Endothelial cell of umbilical vein (primary cell): ENCODE measurements at regions not wholly inside any gene's neighbourhood (a gene's known extent, or its start where the extent isn't known, plus 50 kb on each side); places are given as distances from the start of the nearest gene placed in this dataset.

ENCODE experiments used
- BruUV-seq: library from RNA; stranded (reverse); fragments of 400-500 nt; replicated peaks from 2 replicates; lab custom pipeline; 2021; lab: Mats Ljungman, UMichigan
- CTCF ChIA-PET: fragments of 300-600, 350-600 bp; sonication (Branson Sonifier 250); formaldehyde crosslinking; loops from one replicate; lab custom pipeline; 2021; ENCODE audit warnings: antibody characterized with exemption, inconsistent platforms; lab: Charles Lee
- POLR2A ChIA-PET: fragments of 300-600, 350-600 bp; sonication (Branson Sonifier 250); formaldehyde crosslinking; loops from one replicate; lab custom pipeline; 2021; ENCODE audit warnings: antibody characterized with exemption, inconsistent platforms; lab: Charles Lee
- DNase-seq: peaks from one replicate; pipeline ENCODE4 v3.0.0-alpha.2; 2011; ENCODE audit warnings: low read depth, low spot score
- FAIRE-seq: peaks from 2 replicates; lab custom pipeline; 2011; peaks lifted over from hg19 to GRCh38; lab: Jason Lieb, UNC
- H2AFZ ChIP-seq: 2 replicates; pipeline ENCODE4 v1.6.0; 2012; ENCODE audit warnings: low read depth, low read length, control low read depth, inconsistent platforms
- H3K27ac ChIP-seq: 2 replicates; pipeline ENCODE4 v1.5.1; 2011; ENCODE audit warnings: low read depth, mild to moderate bottlenecking, control low read depth, low read length, moderate library complexity; ENCODE audit not compliant: insufficient read depth
- H3K27me3 ChIP-seq, 2 experiments: 2 replicates each; pipeline versions ENCODE4 v1.6.0 to v1.6.1; 2011; ENCODE audit warnings: low read length in 2 of 2, mixed read lengths in 1 of 2; ENCODE audit not compliant: control insufficient read depth in 2 of 2, insufficient read depth in 2 of 2
- H3K36me3 ChIP-seq, 2 experiments: 2 replicates in 1 of 2; 3 replicates in 1 of 2; pipeline ENCODE4 v1.5.1; 2011; ENCODE audit warnings: low read length in 2 of 2, mild to moderate bottlenecking in 1 of 2, moderate library complexity in 1 of 2; ENCODE audit not compliant: control insufficient read depth in 2 of 2, insufficient read depth in 2 of 2; ENCODE audit errors: extremely low read depth in 1 of 2
- H3K4me1 ChIP-seq: 3 replicates; pipeline ENCODE4 v1.5.1; 2011; ENCODE audit warnings: mild to moderate bottlenecking, low read length; ENCODE audit not compliant: control insufficient read depth, insufficient read depth; ENCODE audit errors: extremely low read depth
- H3K4me2 ChIP-seq: 2 replicates; pipeline ENCODE4 v1.6.1; 2011; ENCODE audit warnings: low read length, control low read depth, mixed read lengths; ENCODE audit not compliant: insufficient read depth
- H3K4me3 ChIP-seq, 3 experiments: fragments of 200-600 bp in 1 of 3; sonication (generic), shearing (Covaris generic) in 1 of 3; replicated peaks in 1 of 3; 2 replicates each; pipeline ENCODE4 v1.5.1; 2011 to 2016; ENCODE audit warnings: control low read depth in 3 of 3, low read length in 3 of 3, mild to moderate bottlenecking in 2 of 3, inconsistent platforms in 1 of 3, low read depth in 1 of 3, moderate library complexity in 1 of 3; ENCODE audit not compliant: insufficient read depth in 1 of 3
- H3K79me2 ChIP-seq: 2 replicates; pipeline ENCODE4 v1.6.0; 2012; ENCODE audit warnings: low read length, inconsistent platforms; ENCODE audit not compliant: control insufficient read depth, insufficient read depth
- H3K9ac ChIP-seq: replicated peaks from 2 replicates; pipeline ENCODE3; 2011; ENCODE audit warnings: low read length, control low read depth; ENCODE audit not compliant: insufficient read depth; ENCODE audit errors: extremely low read depth
- H3K9me1 ChIP-seq: replicated peaks from 3 replicates; pipeline ENCODE4 v1.6.0; 2011; ENCODE audit warnings: mild to moderate bottlenecking, low read length; ENCODE audit not compliant: control insufficient read depth, insufficient read depth; ENCODE audit errors: extremely low read depth
- H3K9me3 ChIP-seq: replicated peaks from 2 replicates; pipeline ENCODE4 v1.5.1; 2012; ENCODE audit warnings: low read length, inconsistent platforms; ENCODE audit not compliant: control insufficient read depth, insufficient read depth
- H4K20me1 ChIP-seq: replicated peaks from 2 replicates; pipeline ENCODE3; 2011; ENCODE audit warnings: mild to moderate bottlenecking, low read length; ENCODE audit not compliant: control insufficient read depth, insufficient read depth; ENCODE audit errors: extremely low read depth
- EZH2 ChIP-seq: IDR thresholded peaks from 2 replicates; pipeline ENCODE4 v1.6.1; 2012; ENCODE audit warnings: borderline replicate concordance, low read depth, mild to moderate bottlenecking, moderate library complexity, low read length, inconsistent platforms; ENCODE audit not compliant: severe bottlenecking
- FOS ChIP-seq: IDR thresholded peaks from 2 replicates; pipeline ENCODE4 v1.6.1; 2011; ENCODE audit warnings: mild to moderate bottlenecking, low read length, moderate library complexity, borderline replicate concordance; ENCODE audit not compliant: insufficient read depth
- GATA2 ChIP-seq: IDR thresholded peaks from 2 replicates; pipeline ENCODE4 v1.7.0; 2011; ENCODE audit warnings: low read depth, mild to moderate bottlenecking, moderate library complexity, mixed read lengths, low read length; ENCODE audit not compliant: insufficient read length, insufficient read depth
- JUN ChIP-seq: IDR thresholded peaks from 2 replicates; pipeline ENCODE4 v1.6.1; 2011; ENCODE audit warnings: borderline replicate concordance, low read depth; ENCODE audit not compliant: insufficient read length, insufficient read depth
- MYC ChIP-seq: IDR thresholded peaks from one replicate; pipeline ENCODE4 v1.6.1; 2011; ENCODE audit warnings: mild to moderate bottlenecking, low read depth, low read length
- POLR2A ChIP-seq: IDR thresholded peaks from 2 replicates; pipeline ENCODE4 v1.6.1; 2012; ENCODE audit warnings: low read depth, mild to moderate bottlenecking, control low read depth, low read length
- POLR2AphosphoS5 ChIP-seq: IDR thresholded peaks from 2 replicates; pipeline ENCODE4 v1.6.1; 2012; ENCODE audit warnings: low read depth, mild to moderate bottlenecking, control low read depth, low read length, moderate library complexity; ENCODE audit not compliant: insufficient read depth
- dilution Hi-C: fragments of 300-500 bp; cut with MboI; formaldehyde crosslinking; loops from one replicate; pipeline ENCODE4 v1.15.0; 2019; ENCODE audit warnings: low sequenced_read_pairs; ENCODE audit not compliant: extremely low pct_ligation_motif_present
- intact Hi-C: fragments of 100-400 bp; cut with micrococcal nuclease; formaldehyde crosslinking; loops from one replicate; pipeline ENCODE4 v1.10.0; 2022
- TF ChIP-seq, protein P1 (sequence below): IDR thresholded peaks from 2 replicates; pipeline ENCODE4 v1.6.1; 2011; ENCODE audit not compliant: insufficient read depth, insufficient read length
- TF ChIP-seq, protein P2 (sequence below), 2 donors: IDR thresholded peaks; 1 replicate in 1 of 2; 2 replicates in 1 of 2; pipeline ENCODE4 v1.5.1; 2011; ENCODE audit warnings: low read length in 2 of 2, mild to moderate bottlenecking in 2 of 2, moderate library complexity in 2 of 2, control low read depth in 1 of 2, inconsistent platforms in 1 of 2, low read depth in 1 of 2; ENCODE audit not compliant: insufficient read depth in 1 of 2; ENCODE audit errors: extremely low read depth in 1 of 2

DNA sequence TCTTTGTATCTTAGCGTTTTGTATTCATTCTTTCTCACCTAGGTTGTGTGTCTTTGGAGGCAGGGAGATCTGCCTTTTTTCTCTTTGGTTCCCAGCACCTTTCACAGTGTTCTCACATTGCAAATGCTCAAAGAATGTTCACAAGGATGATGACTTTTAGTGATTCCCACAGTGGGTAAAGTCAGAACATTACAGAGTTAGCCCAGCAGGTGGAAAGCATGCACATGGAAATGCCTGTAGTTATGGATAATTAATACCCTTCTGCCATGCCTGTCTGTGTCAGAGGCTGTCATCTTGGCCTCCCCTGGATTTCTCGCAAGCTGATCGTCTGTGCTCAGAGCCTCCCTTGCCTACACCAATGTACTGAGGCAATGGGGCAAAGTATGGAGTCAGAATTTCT, 458.9 kb downstream of the LMO4 start:
- ChIA-PET CTCF (interaction anchor here (0.8 to 1.3 kb wide), 2 partner anchors 9 to 495 kb away, joined by 3 read pairs; no protein-coding TSS in a partner anchor), POLR2A (no interaction called here)
- Histone ChIP-seq H2AFZ (no peak overlapping the region), H3K27ac (no peak overlapping the region), H4K20me1 (no peaks in the 10 kb centered on the region), H3K9me3 (no peaks in the 10 kb centered on the region), H3K4me2 (no peak overlapping the region), H3K4me3 (no peak overlapping the region), H3K4me1 (no peaks in the 10 kb centered on the region), H3K9me1 (no peaks in the 10 kb centered on the region), H3K79me2 (no peaks in the 10 kb centered on the region), H3K27me3 (peaks cover 0 to 1% of the 10 kb centered on the region in 2 experiments), H3K36me3 (no peaks in the 10 kb centered on the region), H3K9ac (no peak overlapping the region)
- DNase-seq (no peak), FAIRE-seq (no peak)
- dilution Hi-C loops = no loop called here
- no TSS peak for BruUV-seq
- intact Hi-C loops = no loop called here
- TF ChIP-seq, protein P1, sequence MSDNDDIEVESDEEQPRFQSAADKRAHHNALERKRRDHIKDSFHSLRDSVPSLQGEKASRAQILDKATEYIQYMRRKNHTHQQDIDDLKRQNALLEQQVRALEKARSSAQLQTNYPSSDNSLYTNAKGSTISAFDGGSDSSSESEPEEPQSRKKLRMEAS = no peak
- no peak for TF ChIP-seq GATA2
- no peak for TF ChIP-seq POLR2AphosphoS5
- TF ChIP-seq MYC = no peak
- TF ChIP-seq, protein P2, sequence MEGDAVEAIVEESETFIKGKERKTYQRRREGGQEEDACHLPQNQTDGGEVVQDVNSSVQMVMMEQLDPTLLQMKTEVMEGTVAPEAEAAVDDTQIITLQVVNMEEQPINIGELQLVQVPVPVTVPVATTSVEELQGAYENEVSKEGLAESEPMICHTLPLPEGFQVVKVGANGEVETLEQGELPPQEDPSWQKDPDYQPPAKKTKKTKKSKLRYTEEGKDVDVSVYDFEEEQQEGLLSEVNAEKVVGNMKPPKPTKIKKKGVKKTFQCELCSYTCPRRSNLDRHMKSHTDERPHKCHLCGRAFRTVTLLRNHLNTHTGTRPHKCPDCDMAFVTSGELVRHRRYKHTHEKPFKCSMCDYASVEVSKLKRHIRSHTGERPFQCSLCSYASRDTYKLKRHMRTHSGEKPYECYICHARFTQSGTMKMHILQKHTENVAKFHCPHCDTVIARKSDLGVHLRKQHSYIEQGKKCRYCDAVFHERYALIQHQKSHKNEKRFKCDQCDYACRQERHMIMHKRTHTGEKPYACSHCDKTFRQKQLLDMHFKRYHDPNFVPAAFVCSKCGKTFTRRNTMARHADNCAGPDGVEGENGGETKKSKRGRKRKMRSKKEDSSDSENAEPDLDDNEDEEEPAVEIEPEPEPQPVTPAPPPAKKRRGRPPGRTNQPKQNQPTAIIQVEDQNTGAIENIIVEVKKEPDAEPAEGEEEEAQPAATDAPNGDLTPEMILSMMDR (IDR thresholded peaks at IDR 0.05; ENCODE audit: extremely low read depth in 1 of 2, insufficient read depth in 1 of 2, low read depth in 1 of 2, low read length in 2 of 2) = no peak
- no peak for TF ChIP-seq EZH2
- TF ChIP-seq FOS = no peak
- no peak for TF ChIP-seq JUN
- TF ChIP-seq POLR2A = no peak
